H1 (cell line): ENCODE measurements at regions not wholly inside any gene's neighbourhood (a gene's known extent, or its start where the extent isn't known, plus 50 kb on each side); places are given as distances from the start of the nearest gene placed in this dataset.

Experiments used
- BRCA1 ChIP-seq: IDR thresholded peaks from 2 replicates; pipeline ENCODE4 v1.6.1; 2012; ENCODE audit warnings: low read depth, low read length, improper control_type of control experiment
- JUN ChIP-seq: IDR thresholded peaks from 2 replicates; pipeline ENCODE4 v1.6.1; 2011; ENCODE audit warnings: low read depth, mild to moderate bottlenecking, improper control_type of control experiment, low read length
- RBBP5 ChIP-seq: IDR thresholded peaks from 2 replicates; pipeline ENCODE4 v1.7.1; 2012; ENCODE audit warnings: low read depth, mild to moderate bottlenecking, inconsistent platforms, low read length, moderate library complexity, borderline replicate concordance
- RNF2 ChIP-seq: fragments of 200-900, 300-1000 bp; sonication (generic); IDR thresholded peaks from 2 replicates; pipeline ENCODE4 v1.7.1; 2016; ENCODE audit warnings: borderline replicate concordance, low read depth, mild to moderate bottlenecking, antibody characterized with exemption, low read length; ENCODE audit not compliant: poor library complexity, severe bottlenecking; ENCODE audit errors: missing control alignments
- TEAD4 ChIP-seq: IDR thresholded peaks from 2 replicates; pipeline ENCODE4 v1.6.1; 2012; ENCODE audit warnings: low read depth, low read length, inconsistent platforms, mixed read lengths

- TF ChIP-seq RNF2, result no peak
- TF ChIP-seq TEAD4, result no peak
- TF ChIP-seq RBBP5, result no peak
- no peak for TF ChIP-seq BRCA1
- TF ChIP-seq JUN, result no peak
Observed at GRCh38 chr16:51532551-51532950, 381.5 kb upstream of the SALL1 start (continued).
